B cell (primary cell): ENCODE measurements at regions not wholly inside any gene's neighbourhood (a gene's known extent, or its start where the extent isn't known, plus 50 kb on each side); places are given as distances from the start of the nearest gene placed in this dataset.

Source experiments
- ATAC-seq: fragments of 200-7000 bp; cut with Tn5 transposase; one replicate; pipeline ENCODE4 v1.10.0; 2021; ENCODE audit warnings: low read depth, mild to moderate bottlenecking, moderate number of reproducible peaks, moderate library complexity
- CTCF ChIA-PET: fragments of 350-600 bp; sonication (Branson Sonifier 250); formaldehyde crosslinking; loops from one replicate; lab custom pipeline; 2021; ENCODE audit warnings: antibody characterized with exemption, inconsistent platforms; lab: Charles Lee
- POLR2A ChIA-PET: fragments of 350-600 bp; sonication (Branson Sonifier 250); formaldehyde crosslinking; loops from one replicate; lab custom pipeline; 2021; ENCODE audit warnings: antibody characterized with exemption; lab: Charles Lee
- DNase-seq: peaks from one replicate; pipeline ENCODE4 v3.0.0; 2013
- H2AFZ ChIP-seq: 2 replicates; pipeline ENCODE4 v1.6.1; 2012; ENCODE audit warnings: mild to moderate bottlenecking, low read depth, low read length; ENCODE audit not compliant: insufficient read depth, poor library complexity, severe bottlenecking
- H3K27ac ChIP-seq, 2 donors: 1 replicate in 1 of 2; 2 replicates in 1 of 2; pipeline ENCODE4 v1.5.1; 2012 to 2013; ENCODE audit warnings: low read length in 2 of 2, mild to moderate bottlenecking in 2 of 2, moderate library complexity in 1 of 2
- H3K27me3 ChIP-seq, 4 experiments: fragments of 200-600 bp in 1 of 4; sonication (generic) in 1 of 4; replicated peaks in 1 of 4; 1 replicate in 2 of 4; 2 replicates in 2 of 4; pipeline versions ENCODE4 v1.6.1 to v1.7.0; 2013 to 2016; ENCODE audit warnings: low read length in 3 of 4, mild to moderate bottlenecking in 2 of 4, mixed read lengths in 1 of 4, moderate library complexity in 1 of 4; ENCODE audit not compliant: insufficient read depth in 4 of 4, control insufficient read depth in 3 of 4; ENCODE audit errors: control extremely low read depth in 1 of 4
- H3K36me3 ChIP-seq, 2 experiments: replicated peaks in 1 of 2; 1 replicate in 1 of 2; 2 replicates in 1 of 2; pipeline versions ENCODE4 v1.6.1 to v1.7.1; 2013; ENCODE audit warnings: low read length in 1 of 2; ENCODE audit not compliant: insufficient read depth in 2 of 2, control insufficient read depth in 1 of 2; ENCODE audit errors: control extremely low read depth in 1 of 2, extremely low read depth in 1 of 2
- H3K4me1 ChIP-seq, 2 donors: fragments of 200-600 bp in 1 of 2; sonication (generic) in 1 of 2; 1 replicate in 1 of 2; 2 replicates in 1 of 2; pipeline versions ENCODE4 v1.5.1 to v1.6.1; 2013 to 2017; ENCODE audit warnings: low read length in 2 of 2; ENCODE audit not compliant: control insufficient read depth in 2 of 2, insufficient read depth in 2 of 2
- H3K4me2 ChIP-seq: replicated peaks from 2 replicates; pipeline ENCODE3; 2012; ENCODE audit warnings: mild to moderate bottlenecking, low read depth, low read length; ENCODE audit not compliant: poor library complexity, severe bottlenecking
- H3K4me3 ChIP-seq, 5 experiments: fragments of 200-600 bp in 1 of 5; sonication (generic) in 1 of 5; 1 replicate in 3 of 5; 2 replicates in 2 of 5; pipeline versions ENCODE4 v1.5.1 to v1.7.0; 2011 to 2016; ENCODE audit warnings: low read length in 4 of 5, mild to moderate bottlenecking in 4 of 5, low read depth in 2 of 5, control low read depth in 1 of 5, moderate library complexity in 1 of 5; ENCODE audit not compliant: insufficient read depth in 1 of 5; ENCODE audit errors: control extremely low read depth in 1 of 5, extremely low read depth in 1 of 5
- H3K79me2 ChIP-seq: fragments of 200-600 bp; sonication (generic); one replicate; pipeline ENCODE4 v1.6.0; 2016; ENCODE audit warnings: low read length; ENCODE audit not compliant: control insufficient read depth, insufficient read depth
- H3K9ac ChIP-seq: fragments of 200-600 bp; sonication (generic); 2 replicates; pipeline ENCODE4 v1.6.1; 2017; ENCODE audit warnings: mild to moderate bottlenecking, low read length, moderate library complexity
- H3K9me3 ChIP-seq, 3 donors: one replicate each; pipeline versions ENCODE4 v1.6.1 to v1.7.1; 2013; ENCODE audit warnings: low read length in 2 of 3; ENCODE audit not compliant: control insufficient read depth in 2 of 3, insufficient read depth in 1 of 3; ENCODE audit errors: control extremely low read depth in 1 of 3
- H4K20me1 ChIP-seq: 2 replicates; pipeline ENCODE4 v1.6.0; 2012; ENCODE audit warnings: mild to moderate bottlenecking, low read length; ENCODE audit not compliant: insufficient read depth, control insufficient read depth, poor library complexity, severe bottlenecking
- H3K27ac Mint-ChIP-seq: one replicate; pipeline ENCODE4 v1.8.0; 2021; ENCODE audit warnings: mixed read lengths
- H3K27me3 Mint-ChIP-seq: one replicate; pipeline ENCODE4 v1.8.0; 2021; ENCODE audit warnings: mixed read lengths
- H3K4me1 Mint-ChIP-seq: one replicate; pipeline ENCODE4 v1.8.0; 2021; ENCODE audit warnings: mixed read lengths
- H3K4me3 Mint-ChIP-seq: one replicate; pipeline ENCODE4 v1.8.0; 2021; ENCODE audit warnings: mixed read lengths
- H3K9me3 Mint-ChIP-seq: one replicate; pipeline ENCODE4 v1.8.0; 2022; ENCODE audit warnings: mixed read lengths; ENCODE audit not compliant: insufficient read depth
- EZH2 ChIP-seq: IDR thresholded peaks from 2 replicates; pipeline ENCODE4 v1.6.1; 2012; ENCODE audit warnings: borderline replicate concordance, low read depth, mild to moderate bottlenecking, moderate library complexity, low read length; ENCODE audit not compliant: insufficient read depth, poor library complexity, severe bottlenecking
- WGBS: methylation state at CpG from one replicate; pipeline ENCODE4 v1.1.5; 2013; ENCODE audit warnings: missing lambda C conversion rate; ENCODE audit not compliant: insufficient coverage; 5-methylcytosine and 5-hydroxymethylcytosine counted together
- intact Hi-C: fragments of 100-400 bp; cut with micrococcal nuclease; formaldehyde crosslinking; loops from one replicate; pipeline ENCODE4 v1.10.0; 2022
- TF ChIP-seq, protein P1 (sequence below): fragments of 200-600 bp; IDR thresholded peaks from one replicate; pipeline ENCODE4 v1.8.0; 2022; ENCODE audit warnings: antibody characterized with exemption, mild to moderate bottlenecking

DNA sequence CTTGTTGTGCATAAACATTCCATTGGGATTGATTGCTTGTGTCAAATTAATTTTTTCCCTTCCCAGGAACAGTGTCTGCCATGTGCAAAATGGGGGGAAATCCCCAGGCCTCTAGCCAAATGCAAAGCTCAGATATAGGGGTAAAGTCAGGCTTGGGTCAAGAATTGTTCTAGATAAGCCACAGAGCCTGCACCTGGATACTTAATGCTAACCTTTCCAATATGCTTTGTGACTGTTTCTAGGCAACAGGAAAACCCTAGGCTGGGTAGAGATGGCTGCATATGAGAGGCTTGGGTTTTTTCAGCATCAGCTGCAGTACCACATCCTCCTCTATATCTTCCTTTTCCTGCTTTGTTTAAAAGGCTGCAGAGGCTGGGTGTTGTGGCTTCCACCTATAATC is 61.9 kb upstream of the ROPN1 start:
- H4K20me1 ChIP-seq, result no peaks in the 10 kb centered on the region
- no peaks in the 10 kb centered on the region for H3K36me3 ChIP-seq
- intact Hi-C loops, result no loop called here
- no peaks in the 10 kb centered on the region for H3K4me1 ChIP-seq
- Mint-ChIP-seq H3K27ac (no peak overlapping the region), H3K4me1 (no peaks in the 10 kb centered on the region), H3K4me3 (no peak overlapping the region), H3K27me3 (peaks cover 49% of the 10 kb centered on the region), H3K9me3 (no peaks in the 10 kb centered on the region)
- no peak overlapping the region for H3K27ac ChIP-seq
- no peak for DNase-seq
- H3K27me3 ChIP-seq, result peaks cover 0 to 8% (median 6%) of the 10 kb centered on the region in 4 experiments
- no peaks in the 10 kb centered on the region for H3K9me3 ChIP-seq
- no peak overlapping the region for H3K9ac ChIP-seq
- CTCF ChIA-PET, result no interaction called here
- no peak for ATAC-seq
- POLR2A ChIA-PET, result no interaction called here
- H3K4me3 ChIP-seq, result no peak overlapping the region
- no peak for TF ChIP-seq EZH2
- TF ChIP-seq, protein P1, sequence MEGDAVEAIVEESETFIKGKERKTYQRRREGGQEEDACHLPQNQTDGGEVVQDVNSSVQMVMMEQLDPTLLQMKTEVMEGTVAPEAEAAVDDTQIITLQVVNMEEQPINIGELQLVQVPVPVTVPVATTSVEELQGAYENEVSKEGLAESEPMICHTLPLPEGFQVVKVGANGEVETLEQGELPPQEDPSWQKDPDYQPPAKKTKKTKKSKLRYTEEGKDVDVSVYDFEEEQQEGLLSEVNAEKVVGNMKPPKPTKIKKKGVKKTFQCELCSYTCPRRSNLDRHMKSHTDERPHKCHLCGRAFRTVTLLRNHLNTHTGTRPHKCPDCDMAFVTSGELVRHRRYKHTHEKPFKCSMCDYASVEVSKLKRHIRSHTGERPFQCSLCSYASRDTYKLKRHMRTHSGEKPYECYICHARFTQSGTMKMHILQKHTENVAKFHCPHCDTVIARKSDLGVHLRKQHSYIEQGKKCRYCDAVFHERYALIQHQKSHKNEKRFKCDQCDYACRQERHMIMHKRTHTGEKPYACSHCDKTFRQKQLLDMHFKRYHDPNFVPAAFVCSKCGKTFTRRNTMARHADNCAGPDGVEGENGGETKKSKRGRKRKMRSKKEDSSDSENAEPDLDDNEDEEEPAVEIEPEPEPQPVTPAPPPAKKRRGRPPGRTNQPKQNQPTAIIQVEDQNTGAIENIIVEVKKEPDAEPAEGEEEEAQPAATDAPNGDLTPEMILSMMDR, result no peak
- no peak overlapping the region for H3K4me2 ChIP-seq
- no peaks in the 10 kb centered on the region for H3K79me2 ChIP-seq
- no peak overlapping the region for H2AFZ ChIP-seq

DNA sequence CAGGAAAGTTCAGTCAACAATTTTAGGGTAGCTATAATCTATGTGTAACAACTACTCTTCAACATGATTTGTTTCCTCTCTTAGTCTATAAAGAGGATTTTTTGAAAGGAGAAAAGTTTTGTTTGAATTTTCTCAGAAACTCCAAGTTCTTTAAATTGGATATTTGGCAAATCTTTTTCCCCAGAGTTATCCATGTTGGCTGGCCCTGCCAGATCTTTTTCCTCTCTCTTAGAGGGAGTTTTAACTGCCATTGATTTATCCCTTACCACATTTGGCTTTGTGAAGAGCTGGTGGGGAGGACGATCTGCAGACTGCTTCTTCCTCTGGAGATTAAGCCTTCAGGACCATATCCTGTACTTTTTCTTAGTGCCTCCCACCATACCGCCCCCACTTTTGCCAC is 64.9 kb upstream of the ROPN1 start:
- Histone ChIP-seq H3K9ac (no peak overlapping the region), H3K36me3 (no peaks in the 10 kb centered on the region), H3K9me3 (no peaks in the 10 kb centered on the region), H4K20me1 (no peaks in the 10 kb centered on the region), H3K27me3 (peaks cover 0 to 6% (median 3%) of the 10 kb centered on the region in 4 experiments), H3K4me2 (no peak overlapping the region), H2AFZ (no peak overlapping the region), H3K79me2 (no peaks in the 10 kb centered on the region), H3K27ac (no peak overlapping the region), H3K4me3 (no peak overlapping the region), H3K4me1 (no peaks in the 10 kb centered on the region)
- no peaks in the 10 kb centered on the region for H3K9me3 Mint-ChIP-seq
- no CpG with 5 or more reads among the region's 2 CpGs for WGBS
- DNase-seq, result no peak
- H3K27me3 Mint-ChIP-seq, result peaks cover 41% of the 10 kb centered on the region
- ChIA-PET POLR2A (no interaction called here), CTCF (no interaction called here)
- intact Hi-C loops, result no loop called here
- no peak overlapping the region for H3K27ac Mint-ChIP-seq
- H3K4me3 Mint-ChIP-seq, result no peak overlapping the region
- H3K4me1 Mint-ChIP-seq, result no peaks in the 10 kb centered on the region
- no peak for ATAC-seq
- TF ChIP-seq EZH2, result no peak
- TF ChIP-seq, protein P1, result no peak
